NAMALWA (cell line): ENCODE measurements at regions not wholly inside any gene's neighbourhood (a gene's known extent, or its start where the extent isn't known, plus 50 kb on each side); places are given as distances from the start of the nearest gene placed in this dataset.

Experiments
- DNase-seq: peaks from one replicate; pipeline ENCODE4 v3.0.0-alpha.2; 2015; ENCODE audit warnings: low spot score

DNA sequence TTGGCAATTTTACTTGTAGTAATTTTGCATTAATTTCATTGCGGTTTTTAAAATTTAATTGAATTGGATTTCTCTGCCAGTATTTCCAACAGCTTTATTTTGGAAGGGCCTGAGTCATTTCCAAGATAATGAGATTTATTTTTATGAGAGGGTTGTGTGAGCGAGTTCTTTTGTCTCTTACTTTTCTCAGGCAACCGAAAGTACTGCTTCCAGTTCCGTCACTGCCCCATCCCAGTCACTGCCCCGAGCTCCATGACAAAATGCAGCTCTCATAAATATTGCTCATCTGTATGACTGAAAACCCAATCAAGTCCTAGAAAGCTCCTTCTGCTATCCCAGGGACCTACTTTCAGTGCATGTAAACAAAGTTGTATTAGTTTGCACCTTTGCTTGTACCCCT is 468.4 kb upstream of the SEMA3D start:
- DNase-seq, result no peak

DNA sequence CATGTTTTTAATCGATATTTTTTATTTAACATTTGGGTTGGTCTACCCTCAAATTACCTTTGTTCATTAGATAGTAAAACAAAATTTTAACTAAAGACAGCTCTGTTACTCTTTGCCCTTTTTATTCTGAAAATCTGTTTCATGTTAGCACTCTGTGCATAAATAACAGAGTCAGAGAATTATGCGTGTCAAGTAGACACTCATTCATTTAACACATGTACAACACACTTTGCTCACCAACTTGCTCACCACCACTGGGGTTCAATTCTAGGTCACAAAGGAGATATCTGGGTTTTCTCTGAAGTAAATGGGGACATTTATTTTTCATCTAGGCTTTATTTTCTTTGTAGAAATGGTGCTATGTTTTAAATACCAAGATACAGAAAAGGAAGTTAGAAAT is 457.4 kb upstream of the SEMA3D start:
- DNase-seq, result no peak

DNA sequence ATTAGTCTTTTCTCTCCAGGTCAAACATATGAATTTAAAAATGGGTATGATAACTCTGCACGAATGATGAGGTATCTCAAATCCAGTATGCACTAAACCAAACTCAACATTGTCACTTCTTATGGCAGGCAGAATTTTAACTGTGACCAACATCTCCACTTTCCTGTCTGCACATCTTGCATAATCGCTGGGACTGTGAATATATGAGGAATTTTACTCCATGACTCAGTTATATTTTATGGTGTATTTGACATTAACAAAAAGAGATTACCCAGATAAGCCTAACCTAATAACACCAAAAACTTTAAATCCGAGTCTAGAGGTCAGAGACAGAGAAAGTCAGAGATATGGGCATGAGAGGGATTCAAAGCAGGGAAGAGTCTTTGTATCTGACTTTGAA is 454.5 kb upstream of the SEMA3D start:
- no peak for DNase-seq

DNA sequence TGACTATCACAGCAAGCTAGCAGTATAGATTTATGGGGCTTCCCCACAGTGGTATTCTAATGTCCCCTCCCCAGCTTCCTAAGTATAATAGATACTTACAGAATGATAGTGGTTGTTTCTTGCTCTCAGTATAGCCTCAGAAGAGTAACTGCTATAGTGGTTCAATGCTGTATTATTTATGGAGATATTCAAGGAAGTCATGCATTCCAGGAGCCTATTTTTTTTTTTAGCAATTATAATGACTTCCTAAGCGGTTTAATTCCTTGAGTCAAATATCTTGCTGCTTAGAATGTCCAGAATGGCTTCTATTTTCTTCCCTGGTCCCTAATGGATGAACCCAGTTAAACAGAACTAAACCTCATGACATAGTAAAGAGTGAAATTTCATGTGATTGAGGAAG is 451.5 kb upstream of the SEMA3D start:
- no peak for DNase-seq

DNA sequence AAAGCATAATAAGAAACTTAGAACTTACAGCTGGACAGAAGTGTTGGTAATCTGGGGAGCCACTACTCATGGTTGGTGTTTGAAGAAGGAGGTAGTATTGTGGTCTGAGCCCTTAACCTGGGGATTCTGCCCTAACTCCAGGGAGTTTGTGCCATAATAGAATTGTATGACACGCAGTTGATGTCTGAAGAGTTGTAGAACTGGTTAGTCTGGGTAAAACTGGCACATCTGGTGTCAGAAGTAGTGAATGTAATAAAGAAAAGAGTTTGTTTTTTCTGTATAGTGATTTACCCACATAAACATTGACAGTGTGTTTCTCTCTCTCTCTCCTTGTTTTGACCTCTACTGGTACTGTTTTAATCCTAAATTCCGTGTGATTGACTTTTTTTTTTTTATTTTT is 448.1 kb upstream of the SEMA3D start:
- DNase-seq, result no peak

DNA sequence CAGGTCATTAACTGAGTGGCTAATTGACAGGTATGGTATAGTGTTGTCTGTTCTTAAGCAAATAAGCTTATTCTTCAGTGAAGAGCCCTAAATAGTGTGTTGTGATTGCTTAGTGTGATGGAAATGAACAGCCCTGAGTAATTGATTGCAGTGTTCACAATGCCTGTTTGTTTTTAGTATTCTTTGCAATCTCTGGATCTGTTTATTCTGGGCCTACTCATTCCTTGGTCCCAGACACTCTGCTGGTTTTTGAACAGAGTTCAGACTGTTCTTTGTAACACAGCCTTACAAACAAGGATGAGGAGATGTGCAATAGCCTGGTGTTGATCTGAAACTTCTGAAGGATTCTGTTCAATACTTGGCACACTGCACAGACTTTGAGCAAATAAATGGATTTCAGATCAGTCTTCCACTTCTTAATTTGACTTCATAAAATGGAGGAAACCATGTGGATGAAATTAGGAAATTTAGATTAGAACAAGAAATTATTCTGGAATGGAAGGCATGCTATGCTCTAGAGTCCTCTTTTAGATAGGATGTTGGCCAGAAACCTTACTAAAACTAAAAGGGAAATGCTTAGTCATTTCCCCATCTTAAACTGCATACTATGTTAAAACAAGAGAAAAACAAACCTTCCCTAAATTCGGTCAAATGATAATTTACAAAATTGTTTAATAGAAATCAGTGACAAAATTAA is 444.2 kb upstream of the SEMA3D start:
- no peak for DNase-seq

DNA sequence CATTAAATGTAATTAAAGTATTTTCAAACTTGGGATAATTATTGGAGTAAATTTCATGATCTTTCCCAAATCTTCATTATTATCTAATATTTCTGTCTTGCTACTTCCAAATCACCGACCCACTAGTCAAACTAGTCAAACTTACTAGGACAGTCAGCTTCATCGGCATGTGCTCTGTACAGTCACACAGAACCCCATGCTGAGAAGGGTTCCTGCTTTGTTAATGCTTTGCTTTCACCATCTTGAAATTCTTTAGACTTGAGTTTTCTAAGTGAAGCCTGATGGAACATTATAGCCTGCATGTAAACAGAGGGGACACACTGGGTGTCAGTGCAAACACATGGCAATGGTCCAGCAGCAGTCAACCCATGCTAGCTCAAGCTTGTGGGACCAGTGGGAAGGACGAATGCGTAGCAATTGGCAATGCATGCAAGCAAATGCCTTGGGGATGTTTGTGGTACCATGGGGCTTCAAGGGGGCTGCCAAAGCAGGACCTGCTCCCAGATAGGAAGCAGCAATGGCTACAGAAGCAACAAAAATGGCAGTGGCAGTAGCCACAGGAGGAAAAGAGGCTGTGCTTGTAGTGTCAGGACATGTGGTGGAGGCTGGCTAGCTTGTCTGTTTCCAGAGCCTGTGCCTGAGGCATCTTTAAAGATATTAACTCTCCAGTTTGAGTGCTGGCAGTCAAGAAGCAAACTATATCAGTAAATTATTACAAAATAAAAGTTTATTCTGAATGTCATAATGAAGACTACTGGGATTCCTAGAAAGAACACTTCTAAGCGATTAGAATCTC is 441.1 kb upstream of the SEMA3D start:
- no peak for DNase-seq

DNA sequence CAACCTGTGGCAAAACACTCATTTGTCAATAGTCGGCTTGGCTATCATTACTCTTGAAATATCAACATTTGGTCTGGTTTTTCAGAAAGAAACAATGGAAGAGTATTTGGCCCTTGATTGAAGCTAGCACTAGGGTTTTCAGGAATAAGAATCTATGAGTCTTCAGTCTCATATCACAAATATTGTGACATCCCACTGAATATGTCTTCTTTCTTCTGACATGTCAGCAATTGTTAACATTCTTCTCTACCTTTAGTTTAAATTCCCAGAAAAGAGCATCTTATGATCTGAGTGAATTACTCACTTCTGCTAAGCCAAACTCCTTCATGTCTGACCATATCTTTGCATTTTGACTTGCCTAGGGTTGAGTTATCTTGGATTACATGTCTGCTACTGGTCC is 435.2 kb upstream of the SEMA3D start:
- no peak for DNase-seq

DNA sequence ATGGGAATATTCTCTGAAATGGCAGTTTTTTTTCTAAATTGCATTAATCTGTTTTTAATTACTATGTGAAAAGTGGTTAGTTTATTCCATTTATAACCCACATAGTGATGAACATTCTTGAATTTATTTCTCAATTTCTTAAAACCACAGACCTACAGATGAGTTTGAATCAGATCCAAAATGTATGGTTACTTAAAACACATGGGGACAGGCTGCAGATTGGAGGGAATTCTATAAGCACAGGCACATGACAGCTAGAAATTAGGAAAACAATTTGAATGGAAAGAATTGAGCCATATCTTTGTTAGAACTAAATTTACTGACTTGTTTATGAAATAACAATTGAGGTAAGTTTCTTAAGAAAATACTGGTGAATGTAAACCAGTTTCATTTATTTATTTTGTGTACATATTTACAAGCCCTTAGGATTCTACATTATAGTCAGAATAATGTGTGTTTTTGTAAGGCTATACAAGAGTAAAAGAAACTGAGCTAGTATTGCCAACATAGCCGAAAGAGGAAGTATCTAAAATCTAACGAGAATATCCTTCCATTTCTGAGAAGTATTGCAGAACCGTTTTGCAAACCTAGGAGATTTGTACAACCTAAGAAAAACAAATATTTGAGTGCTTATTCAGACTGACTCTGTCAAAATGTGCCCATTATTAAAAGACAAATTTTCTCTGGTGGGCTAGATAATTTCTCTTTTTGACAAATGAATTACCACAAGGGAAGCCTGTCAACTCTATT is 434.3 kb upstream of the SEMA3D start:
- peak; percentile 13 for DNase-seq

DNA sequence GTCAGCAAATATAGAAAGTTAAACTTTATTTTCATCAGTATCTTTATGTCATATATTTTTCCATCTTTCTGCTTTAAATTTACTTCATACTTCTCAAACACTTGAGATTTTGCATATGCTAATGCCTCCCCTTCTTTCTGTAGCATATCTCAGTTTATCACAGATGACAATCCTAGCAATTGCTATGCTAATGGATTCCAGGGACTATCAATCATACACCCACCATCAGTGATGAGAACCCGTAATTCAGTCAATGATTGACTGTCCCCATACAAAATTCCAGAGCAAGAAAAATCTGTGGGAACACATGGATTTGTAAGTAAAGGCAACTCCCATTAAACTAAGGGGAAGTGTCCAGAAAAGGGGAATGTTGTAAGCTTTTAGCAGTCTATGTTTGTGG is 432.4 kb upstream of the SEMA3D start:
- no peak for DNase-seq

DNA sequence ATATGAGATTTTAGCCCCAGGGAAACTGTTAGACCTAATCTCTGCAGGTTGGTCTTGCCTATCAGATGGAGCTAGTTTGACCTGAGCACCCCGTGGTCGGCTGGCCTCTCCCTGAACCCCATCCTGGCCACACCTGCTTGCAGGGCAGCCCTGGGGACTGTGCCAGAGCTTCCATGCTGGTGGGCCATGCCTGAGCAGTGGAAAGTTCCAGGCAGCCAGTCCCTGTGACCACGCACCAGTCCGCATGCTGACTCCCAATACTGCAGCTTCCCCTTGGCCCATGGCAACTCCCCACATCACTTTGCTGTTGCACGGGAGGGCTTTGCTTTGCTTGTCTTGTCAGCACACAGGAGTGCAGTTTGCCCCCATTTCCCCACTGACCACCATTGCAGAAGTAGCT is 427.8 kb upstream of the SEMA3D start:
- no peak for DNase-seq

DNA sequence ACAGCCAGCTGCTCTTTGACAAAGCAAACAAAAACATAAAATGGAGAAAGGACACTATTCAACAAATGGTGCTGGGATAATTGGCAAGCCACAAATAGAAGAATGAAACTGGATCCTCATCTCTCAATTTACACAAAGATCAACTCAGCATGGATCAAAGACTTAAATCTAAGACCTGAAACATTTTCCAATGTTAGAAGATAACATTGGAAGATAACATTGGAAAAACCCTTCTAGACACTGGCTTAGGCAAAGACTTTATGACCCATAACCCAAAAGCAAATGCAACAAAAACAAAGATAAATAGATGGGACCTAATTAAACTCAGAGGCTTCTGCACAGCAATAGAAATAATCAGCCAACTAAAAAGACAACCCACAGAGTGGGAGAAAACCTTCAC is 425.7 kb upstream of the SEMA3D start:
- no peak for DNase-seq

DNA sequence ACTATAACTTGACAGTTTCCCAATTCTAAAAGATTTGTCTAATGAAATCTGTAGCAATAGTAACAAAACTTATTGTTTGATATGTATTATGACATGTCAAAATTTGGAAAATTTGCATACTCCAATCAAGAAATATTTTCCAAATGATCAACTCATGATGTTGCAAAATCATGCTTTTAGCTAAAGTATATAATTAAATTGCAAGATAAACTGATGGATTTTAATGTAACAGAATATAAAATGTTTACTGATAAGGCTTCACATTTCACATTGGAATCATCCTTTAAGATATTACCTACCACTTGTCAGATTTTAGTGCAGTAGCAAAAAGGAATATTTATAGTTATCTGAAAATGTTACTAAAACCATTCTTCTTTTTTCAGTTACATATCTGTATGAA is 421.9 kb upstream of the SEMA3D start:
- DNase-seq, result no peak

DNA sequence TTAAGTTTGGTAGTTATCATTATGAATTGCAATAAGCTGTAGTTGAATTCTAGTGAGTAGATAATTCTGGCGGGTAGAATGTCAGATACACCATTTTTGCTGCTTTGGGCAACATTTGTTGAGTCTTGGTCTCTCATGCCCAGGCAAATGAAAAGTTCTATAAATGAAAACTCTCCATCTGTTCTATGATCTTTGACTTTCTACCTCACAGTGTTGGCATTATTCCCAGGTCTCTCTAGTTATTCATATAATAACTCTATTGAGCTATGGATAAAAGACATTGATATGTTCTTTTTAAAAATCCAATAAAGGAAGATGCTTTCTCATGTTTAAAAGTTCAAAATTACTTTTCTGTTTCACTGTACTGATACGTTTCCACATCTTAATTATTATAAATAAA is 415.3 kb upstream of the SEMA3D start:
- DNase-seq, result no peak

DNA sequence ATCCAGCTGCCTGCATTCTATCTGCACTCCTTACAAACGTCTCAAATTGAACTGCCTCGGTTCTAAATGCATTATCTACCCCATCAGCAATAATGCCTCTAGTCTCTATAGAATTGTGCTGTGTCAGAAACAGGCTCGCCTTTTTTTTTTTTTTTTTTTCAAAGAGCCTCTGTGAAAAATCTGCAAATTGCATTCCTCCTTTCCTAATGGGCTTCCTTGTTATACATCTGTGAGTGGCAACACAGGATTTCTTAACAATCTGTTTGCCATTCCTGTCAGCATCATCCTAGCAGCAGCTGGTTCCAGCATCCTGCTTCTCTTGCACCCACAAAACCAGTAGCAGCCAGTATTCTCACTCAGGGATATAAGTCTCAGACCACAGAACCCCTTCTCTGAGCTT is 413.5 kb upstream of the SEMA3D start:
- DNase-seq, result no peak

DNA sequence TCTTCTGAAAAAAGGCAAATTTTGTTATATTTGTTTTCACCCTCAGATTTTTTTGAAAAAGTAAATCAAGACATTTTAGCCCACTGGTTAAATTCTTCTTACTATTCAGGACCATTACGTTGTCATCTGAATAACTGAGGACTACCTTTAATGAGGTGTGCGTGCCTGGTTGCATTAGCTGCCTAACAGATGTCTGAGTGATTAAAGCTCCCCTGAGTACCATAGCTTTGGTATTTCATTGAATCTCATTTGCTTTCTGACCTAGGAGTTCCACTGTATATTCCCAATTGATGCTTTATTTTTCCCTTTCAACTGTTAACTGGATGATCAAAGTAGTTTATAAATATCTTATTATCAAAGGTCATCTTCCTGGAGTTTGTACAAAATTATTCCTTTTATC is 410.0 kb upstream of the SEMA3D start:
- DNase-seq, result no peak

DNA sequence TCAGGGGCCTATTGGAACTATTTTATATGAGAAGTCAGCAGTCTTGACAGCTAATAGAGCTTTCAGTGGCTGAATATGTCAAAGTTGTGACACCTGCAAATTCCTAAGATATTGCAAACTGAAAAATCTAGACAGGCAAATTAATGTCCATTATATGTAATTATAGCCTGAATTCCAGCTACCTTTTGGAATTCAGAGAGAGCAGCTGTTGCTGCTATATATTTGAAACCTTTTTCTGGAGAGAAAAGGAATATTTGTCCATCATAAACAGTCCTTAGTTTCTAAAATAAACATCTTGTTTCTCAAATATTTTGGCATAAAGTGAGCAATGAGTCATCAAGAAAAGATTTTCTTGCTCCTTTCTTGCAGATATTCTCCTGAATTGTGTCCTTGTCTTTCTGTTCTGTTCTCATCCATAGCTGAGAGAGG is 408.9 kb upstream of the SEMA3D start:
- no peak for DNase-seq

DNA sequence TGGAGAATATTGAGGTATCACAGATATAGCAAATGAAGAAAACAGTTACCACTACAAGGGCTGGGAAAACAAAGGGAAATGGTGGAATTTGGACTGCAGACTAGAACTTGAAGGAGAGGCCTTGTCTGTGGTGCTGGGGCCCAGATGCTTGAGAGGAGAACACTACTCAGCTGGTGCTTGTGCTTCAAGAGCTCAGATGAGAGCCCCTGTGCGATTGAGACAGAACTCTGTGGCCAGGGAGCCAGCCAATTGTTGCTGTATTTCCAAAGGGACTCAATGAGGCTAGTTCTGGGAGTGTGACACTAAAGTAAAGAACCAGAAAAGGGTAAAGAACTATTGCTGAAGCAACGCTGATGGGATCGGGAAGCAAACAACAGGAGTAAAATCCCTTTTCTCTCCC is 406.5 kb upstream of the SEMA3D start:
- no peak for DNase-seq

DNA sequence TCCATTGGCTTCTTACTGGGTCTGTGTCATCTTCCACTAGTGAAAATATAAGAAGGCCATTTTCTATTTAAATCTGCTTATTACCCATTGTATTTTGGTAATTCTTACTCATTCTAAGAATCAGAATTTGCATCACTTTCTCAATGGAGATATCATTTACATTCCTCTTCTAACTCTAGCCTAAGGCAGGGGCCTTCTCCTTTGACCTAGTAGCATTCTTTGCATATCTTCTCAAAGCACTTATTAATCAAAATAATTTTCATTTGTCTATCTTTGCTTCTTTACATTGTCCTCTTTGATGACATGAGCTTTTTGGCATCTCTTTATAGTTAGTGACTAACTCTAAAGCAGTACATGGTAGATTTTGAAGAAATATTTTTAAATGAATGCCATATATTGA is 400.9 kb upstream of the SEMA3D start:
- DNase-seq, result no peak

DNA sequence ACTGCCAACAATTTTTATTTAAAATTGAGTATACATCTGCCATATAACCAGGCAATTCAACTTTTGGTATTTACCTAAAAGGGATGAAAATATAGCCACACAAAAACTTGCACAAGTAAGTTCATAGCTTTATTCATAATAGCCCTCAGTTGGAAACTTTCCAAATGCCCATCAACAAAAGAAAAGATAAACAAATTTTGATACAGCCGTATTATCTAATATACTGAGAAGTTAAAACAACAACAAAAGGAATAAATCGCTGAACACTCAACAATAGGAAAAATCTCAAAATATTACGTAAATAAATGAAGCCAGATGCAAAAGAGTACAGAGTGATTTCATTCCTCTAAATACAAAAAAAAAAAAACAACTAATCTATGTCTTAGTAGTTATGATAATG is 399.2 kb upstream of the SEMA3D start:
- DNase-seq, result no peak

DNA sequence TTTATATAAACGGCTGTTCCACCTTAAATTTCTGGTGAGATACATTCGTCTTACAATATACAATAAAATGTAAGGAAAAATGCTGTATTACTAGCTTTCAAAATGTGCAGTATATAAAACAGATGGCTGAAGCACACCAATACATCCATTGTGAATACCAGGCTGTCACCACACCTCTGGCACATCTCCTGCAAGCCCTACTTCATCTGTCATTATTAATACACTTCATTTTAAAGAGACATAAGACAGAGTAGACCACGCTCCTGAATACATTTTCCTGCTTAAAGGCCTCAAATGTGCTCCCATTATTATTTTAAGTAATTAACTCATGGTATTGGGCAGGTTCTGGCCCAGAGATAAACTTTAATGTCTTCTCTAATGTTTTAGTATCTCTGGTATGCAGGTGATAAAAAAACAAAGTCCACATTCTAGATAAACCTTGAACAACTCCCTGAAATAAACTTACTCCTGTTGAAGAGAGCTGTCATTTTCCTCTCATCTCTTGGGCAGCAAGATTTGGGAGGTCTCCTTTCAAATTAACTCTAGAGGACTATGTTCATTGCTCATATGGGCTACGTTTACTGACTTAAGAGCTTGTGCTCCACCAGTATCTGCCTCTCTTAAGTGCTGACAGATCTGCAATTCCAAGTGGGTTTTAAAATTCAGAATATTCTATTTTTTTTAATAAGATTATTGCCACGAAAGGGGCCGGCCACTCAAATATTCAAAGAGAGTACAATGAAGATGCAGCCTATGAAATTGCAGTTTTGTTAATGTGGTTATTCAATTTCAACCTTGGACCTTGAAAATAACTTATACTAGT is 396.5 kb upstream of the SEMA3D start:
- no peak for DNase-seq

DNA sequence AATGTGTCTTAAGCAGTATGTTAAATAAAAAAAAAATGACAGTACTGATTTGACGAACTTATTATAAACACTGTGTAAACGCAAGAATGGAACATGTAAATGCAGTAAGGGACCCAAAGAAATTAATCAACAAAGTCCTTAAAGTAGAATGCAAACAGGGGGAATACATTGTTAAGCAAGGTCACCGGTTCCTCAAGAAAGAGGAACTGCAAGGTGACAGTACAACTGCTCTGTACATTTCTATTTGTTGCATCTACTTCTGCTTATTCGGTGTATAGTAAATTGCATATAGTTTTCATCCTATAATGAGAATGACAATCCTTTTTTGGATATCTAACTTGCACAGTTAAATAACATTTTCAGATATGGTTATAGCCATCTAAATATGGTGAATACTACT is 387.0 kb upstream of the SEMA3D start:
- DNase-seq, result peak; percentile 22
